ENCODE measurements at regions not wholly inside any gene's neighbourhood (a gene's known extent, or its start where the extent isn't known, plus 50 kb on each side); places are given as distances from the start of the nearest gene placed in this dataset.

DNA sequence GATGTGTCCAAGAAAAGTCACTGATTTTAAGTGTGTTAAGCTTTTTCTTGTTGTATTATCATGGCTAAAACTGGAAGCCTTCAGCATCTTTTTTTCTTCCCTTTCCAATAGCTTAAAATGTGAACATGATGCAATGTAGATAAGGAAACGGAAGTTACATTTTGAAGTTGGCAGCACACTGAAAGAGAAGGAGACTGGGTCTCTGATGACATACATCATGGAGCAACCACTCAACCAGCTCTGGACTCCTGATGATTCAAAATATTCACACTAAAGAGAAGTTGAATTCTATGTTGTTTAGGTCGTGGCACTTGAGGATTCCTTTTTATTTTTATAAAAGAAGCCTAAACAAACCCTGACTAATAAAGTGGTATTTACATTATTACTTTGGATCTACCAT lies 488.3 kb upstream of the ALCAM start:
- H3K4me3 ChIP-seq (ENCODE audit: low read depth, low read length): no peak overlapping the region
- TF ChIP-seq, protein P1, sequence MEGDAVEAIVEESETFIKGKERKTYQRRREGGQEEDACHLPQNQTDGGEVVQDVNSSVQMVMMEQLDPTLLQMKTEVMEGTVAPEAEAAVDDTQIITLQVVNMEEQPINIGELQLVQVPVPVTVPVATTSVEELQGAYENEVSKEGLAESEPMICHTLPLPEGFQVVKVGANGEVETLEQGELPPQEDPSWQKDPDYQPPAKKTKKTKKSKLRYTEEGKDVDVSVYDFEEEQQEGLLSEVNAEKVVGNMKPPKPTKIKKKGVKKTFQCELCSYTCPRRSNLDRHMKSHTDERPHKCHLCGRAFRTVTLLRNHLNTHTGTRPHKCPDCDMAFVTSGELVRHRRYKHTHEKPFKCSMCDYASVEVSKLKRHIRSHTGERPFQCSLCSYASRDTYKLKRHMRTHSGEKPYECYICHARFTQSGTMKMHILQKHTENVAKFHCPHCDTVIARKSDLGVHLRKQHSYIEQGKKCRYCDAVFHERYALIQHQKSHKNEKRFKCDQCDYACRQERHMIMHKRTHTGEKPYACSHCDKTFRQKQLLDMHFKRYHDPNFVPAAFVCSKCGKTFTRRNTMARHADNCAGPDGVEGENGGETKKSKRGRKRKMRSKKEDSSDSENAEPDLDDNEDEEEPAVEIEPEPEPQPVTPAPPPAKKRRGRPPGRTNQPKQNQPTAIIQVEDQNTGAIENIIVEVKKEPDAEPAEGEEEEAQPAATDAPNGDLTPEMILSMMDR (IDR thresholded peaks at IDR 0.05; ENCODE audit: borderline replicate concordance, insufficient read depth, low read depth, low read length): no peak

DNA sequence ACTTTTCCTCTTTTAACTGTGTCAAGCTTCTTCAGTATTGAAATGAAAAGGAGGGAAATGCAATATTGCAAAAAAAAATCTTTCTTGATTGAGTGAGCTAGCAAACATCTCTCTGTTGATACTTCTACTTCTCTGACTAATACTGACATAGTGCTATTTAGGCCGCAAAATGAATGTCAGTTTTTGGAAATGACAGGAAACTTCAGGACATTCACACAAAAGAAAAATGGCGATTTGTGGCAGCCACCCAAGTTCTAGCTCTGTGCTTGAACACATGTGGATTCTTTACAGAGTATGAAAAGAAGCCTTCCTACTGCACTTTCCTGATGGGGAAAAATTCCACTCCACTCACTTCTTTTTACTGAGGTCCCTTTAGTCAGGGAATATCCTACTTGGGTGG lies 486.8 kb upstream of the ALCAM start:
- TF ChIP-seq, protein P1 (IDR thresholded peaks at IDR 0.05; ENCODE audit: borderline replicate concordance, insufficient read depth, low read depth, low read length): no peak
- no peak overlapping the region for H3K4me3 ChIP-seq (ENCODE audit: low read depth, low read length)

DNA sequence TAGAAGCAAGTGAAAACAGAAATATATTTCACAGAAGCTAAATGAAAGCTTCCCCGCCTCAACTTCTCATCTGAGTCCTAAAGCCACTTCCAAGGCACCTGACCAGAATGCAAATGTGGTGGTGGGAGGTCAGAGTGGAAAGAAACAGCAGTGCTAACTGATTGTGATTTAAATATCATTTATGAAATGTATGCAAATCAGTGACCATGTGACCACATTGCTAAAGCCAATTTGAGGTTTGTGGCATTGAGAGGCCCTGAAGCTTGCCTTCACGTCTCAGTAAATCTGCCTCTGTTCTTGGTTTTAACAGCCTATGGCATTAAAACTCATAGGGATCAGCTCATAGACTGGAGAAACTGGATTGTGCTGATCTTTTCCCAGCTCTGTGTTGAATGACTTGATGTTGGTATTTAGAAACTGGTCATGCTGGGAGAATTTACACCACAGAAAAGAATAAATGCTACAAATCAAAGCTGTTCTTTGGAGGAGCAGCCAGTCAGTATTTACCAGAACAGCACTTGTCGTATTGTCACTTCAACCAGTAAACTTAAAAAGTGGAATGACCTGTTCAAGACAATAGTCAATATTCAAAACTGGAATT lies 481.4 kb upstream of the ALCAM start:
- no peak overlapping the region for H3K4me3 ChIP-seq (ENCODE audit: low read depth, low read length)
- TF ChIP-seq, protein P1 (IDR thresholded peaks at IDR 0.05; ENCODE audit: borderline replicate concordance, insufficient read depth, low read depth, low read length): no peak

DNA sequence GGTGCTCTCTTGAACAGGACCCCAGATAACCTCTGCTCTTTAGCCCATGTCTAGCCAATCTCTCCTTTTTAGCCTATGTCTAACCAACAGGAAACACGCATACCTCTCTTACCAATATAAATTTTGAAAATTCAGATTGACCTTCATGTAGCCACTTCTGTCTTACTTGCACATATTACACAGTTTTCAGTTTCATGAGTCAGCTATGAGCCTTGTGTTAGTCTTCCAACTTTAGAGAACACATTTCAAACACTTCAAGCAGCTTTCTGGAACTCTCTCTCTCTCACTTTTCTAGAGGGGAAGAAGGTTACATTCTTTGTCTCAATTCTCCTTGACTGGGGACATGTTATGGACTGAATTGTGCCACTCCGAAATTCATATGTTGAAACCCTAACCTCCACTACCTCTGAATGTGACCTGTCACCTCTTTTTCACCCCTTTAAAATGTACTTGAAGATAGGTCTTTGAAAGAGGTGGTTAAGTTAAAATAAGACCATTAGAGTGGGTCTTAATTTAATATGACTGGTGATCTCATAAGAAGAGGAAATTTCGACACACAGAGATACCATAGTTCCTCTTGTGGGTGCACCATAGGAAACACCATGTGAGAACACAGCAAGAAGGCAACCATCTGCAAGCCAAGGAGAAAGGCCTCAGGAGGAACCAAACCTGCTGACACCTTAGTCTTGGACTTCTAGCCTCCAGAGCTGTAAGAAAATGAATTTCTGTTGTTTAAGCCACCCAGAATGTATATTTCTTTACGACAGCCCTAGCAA lies 480.3 kb upstream of the ALCAM start:
- TF ChIP-seq, protein P1 (IDR thresholded peaks at IDR 0.05; ENCODE audit: borderline replicate concordance, insufficient read depth, low read depth, low read length): no peak
- H3K4me3 ChIP-seq (ENCODE audit: low read depth, low read length): no peak overlapping the region

DNA sequence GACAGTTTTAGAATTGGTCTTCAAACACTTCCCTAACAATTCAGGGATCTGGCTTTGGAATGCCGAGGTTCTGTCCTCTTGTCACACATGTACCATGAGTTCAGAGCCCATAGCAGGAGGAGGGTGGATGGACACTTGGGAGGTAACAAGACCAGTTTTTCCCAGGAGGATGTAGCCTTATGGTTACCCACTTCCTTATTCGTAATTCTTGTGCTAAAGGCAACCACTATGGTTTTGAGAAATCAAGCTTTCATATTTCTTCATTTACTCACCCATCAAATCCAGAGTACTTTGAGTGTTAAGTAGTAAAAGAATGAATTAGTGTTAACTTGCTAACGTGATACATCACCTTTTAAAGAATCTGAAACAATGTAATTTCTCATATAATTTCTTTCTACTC lies 479.6 kb upstream of the ALCAM start:
- TF ChIP-seq, protein P1 (IDR thresholded peaks at IDR 0.05; ENCODE audit: borderline replicate concordance, insufficient read depth, low read depth, low read length): no peak
- no peak overlapping the region for H3K4me3 ChIP-seq (ENCODE audit: low read depth, low read length)

DNA sequence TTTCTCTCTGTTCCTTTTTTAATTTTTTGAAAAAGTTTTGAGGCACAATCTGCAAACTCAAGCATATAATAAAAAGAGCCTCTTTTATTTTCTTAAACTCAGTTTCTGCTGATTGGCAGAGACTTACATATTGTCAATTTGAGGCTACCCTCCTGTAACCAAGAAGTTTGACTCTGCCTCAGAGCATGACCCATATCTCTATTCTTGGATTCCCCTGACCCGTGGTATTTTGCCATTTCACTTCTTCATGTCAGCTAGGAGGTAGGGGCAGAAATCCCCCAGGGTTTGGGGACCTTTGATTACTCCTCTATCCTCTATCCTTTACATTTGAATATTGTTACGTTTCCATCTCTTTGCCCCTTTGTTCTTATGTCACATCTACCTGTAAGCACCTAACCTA lies 479.1 kb upstream of the ALCAM start:
- TF ChIP-seq, protein P1 (IDR thresholded peaks at IDR 0.05; ENCODE audit: borderline replicate concordance, insufficient read depth, low read depth, low read length): no peak
- H3K4me3 ChIP-seq (ENCODE audit: low read depth, low read length): no peak overlapping the region

DNA sequence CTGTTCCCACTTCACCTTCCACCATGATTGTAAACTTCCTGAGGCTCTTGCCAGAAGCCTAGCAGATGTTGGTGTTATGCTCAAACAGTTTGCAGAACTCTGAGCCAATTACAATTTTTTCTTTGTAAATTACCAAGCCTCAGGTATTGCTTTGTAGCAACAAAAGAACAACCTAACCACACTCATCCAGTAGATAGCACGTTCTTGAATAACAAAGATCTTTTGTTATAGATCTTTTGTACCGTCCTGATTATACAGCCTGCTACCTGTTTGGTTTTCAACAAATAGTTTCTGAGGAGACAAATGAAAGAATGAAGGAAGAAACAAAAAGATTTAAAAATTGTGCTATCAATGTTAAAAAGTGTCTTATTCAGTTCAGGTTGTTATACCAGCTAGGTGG lies 474.7 kb upstream of the ALCAM start:
- no peak overlapping the region for H3K4me3 ChIP-seq (ENCODE audit: low read depth, low read length)
- TF ChIP-seq, protein P1 (IDR thresholded peaks at IDR 0.05; ENCODE audit: borderline replicate concordance, insufficient read depth, low read depth, low read length): no peak
